PC-9 (cell line): ENCODE measurements at regions not wholly inside any gene's neighbourhood (a gene's known extent, or its start where the extent isn't known, plus 50 kb on each side); places are given as distances from the start of the nearest gene placed in this dataset.
"Not testable (repeated sequence)": the region's sequence is repeated elsewhere in the genome, so short reads cannot be mapped to it uniquely, and the experiment has no call there.

Experiments used
- BruUV-seq: library from RNA; stranded (reverse); fragments of 400-500 nt; replicated peaks from 2 replicates; lab custom pipeline; 2021; lab: Mats Ljungman, UMichigan
- CTCF ChIA-PET: fragments of 300-600 bp; sonication (Branson Sonifier 250); formaldehyde crosslinking; loops from one replicate; lab custom pipeline; 2022; ENCODE audit warnings: antibody characterized with exemption; lab: Charles Lee
- POLR2A ChIA-PET: fragments of 300-600 bp; sonication (Branson Sonifier 250); formaldehyde crosslinking; loops from one replicate; lab custom pipeline; 2022; ENCODE audit warnings: antibody characterized with exemption; ENCODE audit not compliant: unreplicated experiment; lab: Charles Lee
- DNase-seq, 2 experiments: peaks; one replicate each; pipeline versions ENCODE4 v3.0.0 to v3.0.0-alpha.2; 2015 to 2022; ENCODE audit warnings: mixed read lengths in 1 of 2
- H2AFZ ChIP-seq: fragments of 200-600 bp; sonication (generic); 2 replicates; pipeline ENCODE4 v1.8.1; 2017; ENCODE audit warnings: antibody characterized with exemption
- H3F3A ChIP-seq: fragments of 200-600 bp; sonication (generic); 2 replicates; pipeline ENCODE4 v1.8.1; 2017; ENCODE audit warnings: antibody characterized with exemption, mild to moderate bottlenecking, low read depth; ENCODE audit not compliant: insufficient read depth
- H3K27ac ChIP-seq: fragments of 200-600 bp; sonication (generic); 2 replicates; pipeline ENCODE4 v1.6.1; 2016; ENCODE audit warnings: mixed run types
- H3K27me3 ChIP-seq: fragments of 200-600 bp; sonication (generic); 2 replicates; pipeline ENCODE4 v1.6.1; 2016; ENCODE audit warnings: low read depth, mixed run types; ENCODE audit not compliant: insufficient read depth
- H3K36me3 ChIP-seq: fragments of 200-600 bp; sonication (generic); 2 replicates; pipeline ENCODE4 v1.6.1; 2016; ENCODE audit warnings: low read depth, mixed run types
- H3K4me1 ChIP-seq: fragments of 200-600 bp; sonication (generic); replicated peaks from 2 replicates; pipeline ENCODE4 v1.6.1; 2016; ENCODE audit warnings: mixed run types; ENCODE audit not compliant: insufficient read depth
- H3K4me2 ChIP-seq: fragments of 200-600 bp; sonication (generic); 2 replicates; pipeline ENCODE4 v1.6.1; 2017; ENCODE audit warnings: mixed run types
- H3K4me3 ChIP-seq: fragments of 200-600 bp; sonication (generic); 2 replicates; pipeline ENCODE4 v1.6.1; 2016; ENCODE audit warnings: mixed run types
- H3K79me2 ChIP-seq: fragments of 200-600 bp; sonication (generic); 2 replicates; pipeline ENCODE4 v1.6.1; 2017; ENCODE audit warnings: low read depth, mixed run types
- H3K9me2 ChIP-seq: fragments of 200-600 bp; sonication (generic); 2 replicates; pipeline ENCODE4 v1.8.1; 2017; ENCODE audit warnings: mild to moderate bottlenecking; ENCODE audit not compliant: insufficient read depth
- H3K9me3 ChIP-seq: fragments of 200-600 bp; sonication (generic); 2 replicates; pipeline ENCODE4 v1.8.1; 2016; ENCODE audit warnings: low read depth; ENCODE audit not compliant: insufficient read depth
- H4K20me1 ChIP-seq: fragments of 200-600 bp; sonication (generic); 2 replicates; pipeline ENCODE4 v1.8.1; 2017; ENCODE audit not compliant: insufficient read depth
- EZH2 ChIP-seq: fragments of 200-600 bp; sonication (generic); IDR thresholded peaks from 2 replicates; pipeline ENCODE4 v1.8.0; 2017; ENCODE audit warnings: antibody characterized with exemption, low read depth
- intact Hi-C: fragments of 100-400 bp; cut with micrococcal nuclease; formaldehyde crosslinking; loops from one replicate; pipeline ENCODE4 v1.10.0; 2022; ENCODE audit not compliant: unreplicated experiment
- TF ChIP-seq, protein P1 (sequence below): fragments of 200-600 bp; sonication (generic); conservative IDR thresholded peaks from 2 replicates; pipeline ENCODE4 v1.6.1; 2017; ENCODE audit warnings: mixed run types, antibody characterized with exemption, mild to moderate bottlenecking, moderate library complexity

GRCh38 chr21:35559829-35560225 is 500.5 kb downstream of the SETD4 start:
- BruUV-seq = no TSS peak
- Histone ChIP-seq H3K4me1 (peaks cover 3% of the 10 kb centered on the region), H3K36me3 (no peaks in the 10 kb centered on the region), H3K27ac (no peak overlapping the region), H2AFZ (no peak overlapping the region), H3F3A (peaks cover 2% of the 10 kb centered on the region; the same call in 1 of the 2 replicates), H4K20me1 (no peaks in the 10 kb centered on the region), H3K27me3 (no peaks in the 10 kb centered on the region), H3K4me2 (no peak overlapping the region), H3K9me2 (no peaks in the 10 kb centered on the region), H3K79me2 (no peaks in the 10 kb centered on the region), H3K9me3 (no peaks in the 10 kb centered on the region), H3K4me3 (no peak overlapping the region)
- DNase-seq = no peak
- TF ChIP-seq, protein P1, sequence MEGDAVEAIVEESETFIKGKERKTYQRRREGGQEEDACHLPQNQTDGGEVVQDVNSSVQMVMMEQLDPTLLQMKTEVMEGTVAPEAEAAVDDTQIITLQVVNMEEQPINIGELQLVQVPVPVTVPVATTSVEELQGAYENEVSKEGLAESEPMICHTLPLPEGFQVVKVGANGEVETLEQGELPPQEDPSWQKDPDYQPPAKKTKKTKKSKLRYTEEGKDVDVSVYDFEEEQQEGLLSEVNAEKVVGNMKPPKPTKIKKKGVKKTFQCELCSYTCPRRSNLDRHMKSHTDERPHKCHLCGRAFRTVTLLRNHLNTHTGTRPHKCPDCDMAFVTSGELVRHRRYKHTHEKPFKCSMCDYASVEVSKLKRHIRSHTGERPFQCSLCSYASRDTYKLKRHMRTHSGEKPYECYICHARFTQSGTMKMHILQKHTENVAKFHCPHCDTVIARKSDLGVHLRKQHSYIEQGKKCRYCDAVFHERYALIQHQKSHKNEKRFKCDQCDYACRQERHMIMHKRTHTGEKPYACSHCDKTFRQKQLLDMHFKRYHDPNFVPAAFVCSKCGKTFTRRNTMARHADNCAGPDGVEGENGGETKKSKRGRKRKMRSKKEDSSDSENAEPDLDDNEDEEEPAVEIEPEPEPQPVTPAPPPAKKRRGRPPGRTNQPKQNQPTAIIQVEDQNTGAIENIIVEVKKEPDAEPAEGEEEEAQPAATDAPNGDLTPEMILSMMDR = no peak
- no peak for TF ChIP-seq EZH2
- ChIA-PET CTCF (no interaction called here), POLR2A (no interaction called here)
- intact Hi-C loops = no loop called here

DNA sequence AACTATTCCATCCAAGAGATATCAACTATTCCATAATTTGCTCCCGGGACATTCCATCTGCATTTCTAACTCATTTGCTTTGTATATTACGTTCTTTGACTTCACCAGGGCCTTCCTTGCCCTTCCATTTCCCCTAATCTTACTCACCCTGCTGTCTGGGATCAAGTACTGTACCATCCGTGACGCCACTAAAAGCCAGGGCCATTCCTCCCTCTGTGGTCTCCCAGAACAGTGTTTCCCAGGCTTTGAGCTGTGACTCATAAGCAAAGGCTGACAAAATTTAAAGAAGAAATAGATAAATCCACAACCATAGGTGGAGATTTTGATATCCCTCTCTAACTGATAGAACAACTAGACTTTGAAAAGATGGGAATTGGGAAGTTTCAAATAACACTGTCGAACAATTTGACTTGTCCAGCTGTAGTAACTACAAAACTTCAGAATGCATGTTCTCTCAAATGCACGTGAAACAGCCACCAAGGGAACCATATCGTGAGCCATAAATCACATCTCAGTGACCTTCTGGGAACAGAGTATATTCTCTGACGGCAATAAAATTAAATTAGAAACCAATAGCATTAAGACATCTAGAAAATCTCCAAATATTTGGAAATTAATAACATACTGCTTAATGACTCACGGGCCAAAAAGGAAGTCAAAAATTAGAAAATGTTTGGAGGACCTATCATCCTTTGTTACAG is 501.0 kb downstream of the SETD4 start:
- Histone ChIP-seq H2AFZ (no peak overlapping the region), H3K4me3 (no peak overlapping the region), H3K79me2 (no peaks in the 10 kb centered on the region), H3K4me1 (no peaks in the 10 kb centered on the region), H3K27ac (no peak overlapping the region), H3K27me3 (no peaks in the 10 kb centered on the region), H3K4me2 (no peak overlapping the region), H3F3A (no peaks in the 10 kb centered on the region), H3K9me2 (no peaks in the 10 kb centered on the region), H3K36me3 (no peaks in the 10 kb centered on the region), H4K20me1 (no peaks in the 10 kb centered on the region), H3K9me3 (no peaks in the 10 kb centered on the region)
- TF ChIP-seq EZH2 = no peak
- TF ChIP-seq, protein P1 = no peak
- POLR2A ChIA-PET = no interaction called here
- CTCF ChIA-PET = interaction anchor here (0.7 kb wide), 1 partner anchor 622 kb away, joined by 6 read pairs; no protein-coding TSS in a partner anchor
- intact Hi-C loops = no loop called here
- no TSS peak for BruUV-seq
- DNase-seq = no peak

- no peak for DNase-seq
- H3K4me3 ChIP-seq = no peak overlapping the region
- TF ChIP-seq, protein P1 = no peak
- TF ChIP-seq EZH2 = no peak
- ChIA-PET CTCF (no interaction called here), POLR2A (no interaction called here)
- H3K79me2 ChIP-seq = no peaks in the 10 kb centered on the region
- H3K9me3 ChIP-seq = no peaks in the 10 kb centered on the region
- no peaks in the 10 kb centered on the region for H3K4me1 ChIP-seq
- BruUV-seq = no TSS peak
- intact Hi-C loops = no loop called here
- H3K36me3 ChIP-seq = no peaks in the 10 kb centered on the region
- H3F3A ChIP-seq = no peaks in the 10 kb centered on the region
- H3K27ac ChIP-seq = no peak overlapping the region
- no peaks in the 10 kb centered on the region for H3K27me3 ChIP-seq
- H3K9me2 ChIP-seq = no peaks in the 10 kb centered on the region
- no peak overlapping the region for H3K4me2 ChIP-seq
- H2AFZ ChIP-seq = no peak overlapping the region
- H4K20me1 ChIP-seq = no peaks in the 10 kb centered on the region
Measured at GRCh38 chr21:35556536-35556935, 503.8 kb downstream of the SETD4 start.

DNA sequence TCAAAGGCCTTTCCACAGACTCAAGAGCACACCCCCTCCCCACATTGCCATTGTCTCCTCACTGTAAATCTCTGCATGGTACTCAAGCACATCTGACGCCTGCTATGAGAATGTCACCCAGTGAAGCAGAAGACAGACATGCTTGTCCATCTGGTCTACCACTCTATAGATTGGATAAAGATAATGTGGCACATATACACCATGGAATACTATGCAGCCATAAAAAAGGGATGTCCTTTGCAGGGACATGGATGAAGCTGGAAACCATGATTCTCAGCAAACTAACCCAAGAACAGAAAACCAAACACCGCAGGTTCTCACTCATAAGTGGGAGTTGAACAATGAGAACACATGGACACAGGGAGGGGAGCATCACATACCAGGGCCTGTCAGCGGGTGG is 503.4 kb upstream of the RUNX1 start:
- H3K27me3 ChIP-seq, H3K36me3 ChIP-seq, H3K4me3 ChIP-seq, BruUV-seq, intact Hi-C loops, H3K79me2 ChIP-seq, H3K4me2 ChIP-seq, H3K27ac ChIP-seq, POLR2A ChIA-PET, H3K9me2 ChIP-seq, H4K20me1 ChIP-seq, H3K9me3 ChIP-seq, CTCF ChIA-PET, H3F3A ChIP-seq, DNase-seq, H2AFZ ChIP-seq, H3K4me1 ChIP-seq: not testable (repeated sequence)
